Stomach (tissue), 8 donors: ENCODE measurements at regions not wholly inside any gene's neighbourhood (a gene's known extent, or its start where the extent isn't known, plus 50 kb on each side); places are given as distances from the start of the nearest gene placed in this dataset.

Experiments used
- DNase-seq, 2 donors: peaks; one replicate each; pipeline versions ENCODE4 v3.0.0 to v3.0.0-alpha.2; 2013 to 2019
- H3K27ac ChIP-seq, 5 donors: fragments of 200-600 bp in 4 of 5; sonication (generic) in 4 of 5; one replicate each; pipeline ENCODE4 v1.5.1; 2013 to 2019; ENCODE audit warnings: mild to moderate bottlenecking in 1 of 5, moderate library complexity in 1 of 5
- H3K27me3 ChIP-seq, 3 donors: fragments of 200-600 bp; sonication (generic); one replicate each; pipeline ENCODE4 v1.5.1; 2017 to 2019; ENCODE audit warnings: mixed run types in 1 of 3
- H3K36me3 ChIP-seq, 4 donors: fragments of 200-600 bp; sonication (generic); 1 replicate in 3 of 4; 2 replicates in 1 of 4; pipeline ENCODE4 v1.5.1; 2016 to 2019
- H3K4me1 ChIP-seq, 4 donors: fragments of 200-600 bp; sonication (generic); one replicate each; pipeline ENCODE4 v1.5.1; 2016 to 2019
- H3K4me3 ChIP-seq, 4 donors: fragments of 200-600 bp; sonication (generic) in 3 of 4; one replicate each; pipeline ENCODE4 v1.5.1; 2016 to 2019; ENCODE audit warnings: mild to moderate bottlenecking in 1 of 4
- H3K9me3 ChIP-seq, 4 donors: fragments of 200-600 bp; sonication (generic); one replicate each; pipeline ENCODE4 v1.5.1; 2016 to 2019
- EP300 ChIP-seq: sonication (generic); formaldehyde crosslinking; IDR thresholded peaks from one replicate; pipeline ENCODE4 v1.6.1; 2017; ENCODE audit warnings: antibody characterized with exemption
- POLR2A ChIP-seq, 4 donors: fragments of 450-650 bp; IDR thresholded peaks; one replicate each; pipeline ENCODE4 v1.6.1; 2016; ENCODE audit warnings: antibody characterized with exemption in 4 of 4, control low read depth in 2 of 4, mild to moderate bottlenecking in 1 of 4, moderate library complexity in 1 of 4
- POLR2AphosphoS5 ChIP-seq, 3 donors: sonication (generic); formaldehyde crosslinking; IDR thresholded peaks; one replicate each; pipeline ENCODE4 v1.6.1; 2016; ENCODE audit warnings: antibody characterized with exemption in 3 of 3
- WGBS, 5 donors: extraction: QIAGEN DNeasy Blood & Tissue Kit in 3 of 5; methylation state at CpG; one replicate each; pipeline versions ENCODE4 v1.1.5 to v1.1.7; 2013 to 2018; 5-methylcytosine and 5-hydroxymethylcytosine counted together
- intact Hi-C: fragments of 100-400 bp; cut with DNase I; formaldehyde crosslinking; loops from one replicate; pipeline ENCODE4 v1.15.1; 2023; ENCODE audit warnings: low total_unique reads
- TF ChIP-seq, protein P1 (sequence below), 7 experiments: fragments of 450-650 bp in 4 of 7; fragments of 200-600 bp in 3 of 7; sonication (generic) in 3 of 7; IDR thresholded peaks; one replicate each; pipeline ENCODE4 v1.5.1; 2016 to 2019; ENCODE audit warnings: antibody characterized with exemption in 7 of 7, control low read depth in 2 of 7, mild to moderate bottlenecking in 1 of 7
- donor health status: healthy with polysubstance abuse.
- donor health status: Bipolar disorder and iron deficiency.
- donor health status: healthy.

DNA sequence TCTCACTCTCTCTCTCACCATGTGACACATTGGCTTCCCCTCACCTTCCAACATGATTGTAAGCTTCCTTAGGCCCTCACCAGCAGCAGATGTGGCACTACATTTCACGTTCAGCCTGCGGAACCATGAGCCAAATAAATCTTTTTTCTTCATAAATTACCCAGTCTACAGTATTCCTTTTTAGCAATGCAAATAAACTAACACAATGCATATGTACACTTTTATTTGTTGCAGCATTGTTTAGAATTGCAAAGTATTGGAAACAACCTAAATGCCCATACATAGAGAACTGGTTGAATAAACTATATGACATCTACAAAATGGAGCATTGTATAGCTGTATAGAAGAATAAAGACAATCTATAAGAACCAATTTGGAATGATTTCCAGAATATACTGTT is 487.6 kb downstream of the FUT8 start:
- H3K4me3 ChIP-seq = no peak overlapping the region
- intact Hi-C loops = no loop called here
- no peaks in the 10 kb centered on the region for H3K36me3 ChIP-seq
- H3K4me1 ChIP-seq = no peaks in the 10 kb centered on the region
- no peak overlapping the region for H3K27ac ChIP-seq
- H3K9me3 ChIP-seq = peaks cover 0 to 17% (median 8%) of the 10 kb centered on the region in 4 donors
- no peak for DNase-seq
- 68 to 94% (median 94%) methylated on average over 2 of the region's 2 CpGs for WGBS, 5 donors
- TF ChIP-seq POLR2A (IDR thresholded peaks at IDR 0.05) (no peak), EP300 (no peak), POLR2AphosphoS5 (IDR thresholded peaks at IDR 0.05) (no peak)
- TF ChIP-seq, protein P1, sequence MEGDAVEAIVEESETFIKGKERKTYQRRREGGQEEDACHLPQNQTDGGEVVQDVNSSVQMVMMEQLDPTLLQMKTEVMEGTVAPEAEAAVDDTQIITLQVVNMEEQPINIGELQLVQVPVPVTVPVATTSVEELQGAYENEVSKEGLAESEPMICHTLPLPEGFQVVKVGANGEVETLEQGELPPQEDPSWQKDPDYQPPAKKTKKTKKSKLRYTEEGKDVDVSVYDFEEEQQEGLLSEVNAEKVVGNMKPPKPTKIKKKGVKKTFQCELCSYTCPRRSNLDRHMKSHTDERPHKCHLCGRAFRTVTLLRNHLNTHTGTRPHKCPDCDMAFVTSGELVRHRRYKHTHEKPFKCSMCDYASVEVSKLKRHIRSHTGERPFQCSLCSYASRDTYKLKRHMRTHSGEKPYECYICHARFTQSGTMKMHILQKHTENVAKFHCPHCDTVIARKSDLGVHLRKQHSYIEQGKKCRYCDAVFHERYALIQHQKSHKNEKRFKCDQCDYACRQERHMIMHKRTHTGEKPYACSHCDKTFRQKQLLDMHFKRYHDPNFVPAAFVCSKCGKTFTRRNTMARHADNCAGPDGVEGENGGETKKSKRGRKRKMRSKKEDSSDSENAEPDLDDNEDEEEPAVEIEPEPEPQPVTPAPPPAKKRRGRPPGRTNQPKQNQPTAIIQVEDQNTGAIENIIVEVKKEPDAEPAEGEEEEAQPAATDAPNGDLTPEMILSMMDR (IDR thresholded peaks at IDR 0.05) = no peak
- H3K27me3 ChIP-seq = no peaks in the 10 kb centered on the region

DNA sequence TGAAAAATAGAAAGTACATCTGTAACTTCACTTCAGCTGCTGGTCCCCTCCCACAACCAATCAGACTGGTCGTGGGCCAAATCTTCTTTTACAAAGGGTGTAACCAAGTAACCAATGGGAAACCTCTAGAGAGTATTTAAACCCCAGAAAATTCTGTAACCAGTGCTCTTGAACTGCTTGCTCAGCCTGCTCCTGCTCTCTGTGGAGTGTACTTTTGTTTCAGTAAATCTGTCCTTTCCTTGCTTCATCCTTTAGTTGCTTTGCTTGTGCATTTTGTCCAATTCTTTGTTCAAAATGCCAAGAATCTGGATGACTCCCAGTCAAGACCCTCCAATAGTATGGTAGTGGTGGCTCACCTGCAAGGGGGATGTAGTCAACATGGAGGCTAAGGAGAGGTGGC is 489.1 kb downstream of the FUT8 start:
- Histone ChIP-seq H3K9me3 (peaks cover 0 to 17% (median 8%) of the 10 kb centered on the region in 4 donors), H3K36me3 (no peaks in the 10 kb centered on the region), H3K27ac (no peak overlapping the region), H3K27me3 (no peaks in the 10 kb centered on the region), H3K4me3 (no peak overlapping the region), H3K4me1 (no peaks in the 10 kb centered on the region)
- no peak for DNase-seq
- intact Hi-C loops = no loop called here
- WGBS, 5 donors = 23 to 48% (median 40%) methylated on average over 1 of the region's 1 CpG
- TF ChIP-seq POLR2AphosphoS5 (IDR thresholded peaks at IDR 0.05) (no peak), EP300 (no peak), POLR2A (IDR thresholded peaks at IDR 0.05) (no peak)
- TF ChIP-seq, protein P1 (IDR thresholded peaks at IDR 0.05) = no peak

DNA sequence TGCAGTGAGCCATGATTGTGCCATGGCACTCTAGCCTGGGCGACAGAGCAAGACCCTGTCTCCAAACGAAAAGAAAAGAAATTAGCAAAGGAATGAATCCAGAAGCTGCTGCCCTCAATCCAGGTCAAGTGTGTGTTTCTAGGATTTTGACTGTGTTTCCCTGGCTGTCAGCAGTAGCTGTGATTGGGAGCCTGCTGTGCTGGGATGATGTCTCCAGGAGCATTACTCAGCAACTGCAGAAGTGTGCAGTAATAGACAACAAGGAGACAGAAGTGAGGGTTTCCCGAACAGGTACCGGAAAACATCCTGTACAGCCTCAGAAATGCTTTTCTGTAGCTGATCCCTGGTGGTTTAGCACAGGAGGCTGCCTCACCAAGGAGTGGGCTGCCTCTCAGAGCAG is 492.5 kb downstream of the FUT8 start:
- whole genome bisulfite sequencing, 5 donors = 81 to 92% (median 86%) methylated on average over 4 of the region's 4 CpGs
- no peaks in the 10 kb centered on the region for H3K36me3 ChIP-seq
- no peak for DNase-seq
- TF ChIP-seq POLR2A (IDR thresholded peaks at IDR 0.05) = no peak
- no peak for TF ChIP-seq EP300
- no peak for TF ChIP-seq POLR2AphosphoS5 (IDR thresholded peaks at IDR 0.05)
- TF ChIP-seq, protein P1 (IDR thresholded peaks at IDR 0.05) = no peak
- H3K9me3 ChIP-seq = peaks cover 0 to 17% (median 8%) of the 10 kb centered on the region in 4 donors
- no peaks in the 10 kb centered on the region for H3K4me1 ChIP-seq
- H3K4me3 ChIP-seq = no peak overlapping the region
- no peak overlapping the region for H3K27ac ChIP-seq
- intact Hi-C loops = no loop called here
- H3K27me3 ChIP-seq = no peaks in the 10 kb centered on the region

DNA sequence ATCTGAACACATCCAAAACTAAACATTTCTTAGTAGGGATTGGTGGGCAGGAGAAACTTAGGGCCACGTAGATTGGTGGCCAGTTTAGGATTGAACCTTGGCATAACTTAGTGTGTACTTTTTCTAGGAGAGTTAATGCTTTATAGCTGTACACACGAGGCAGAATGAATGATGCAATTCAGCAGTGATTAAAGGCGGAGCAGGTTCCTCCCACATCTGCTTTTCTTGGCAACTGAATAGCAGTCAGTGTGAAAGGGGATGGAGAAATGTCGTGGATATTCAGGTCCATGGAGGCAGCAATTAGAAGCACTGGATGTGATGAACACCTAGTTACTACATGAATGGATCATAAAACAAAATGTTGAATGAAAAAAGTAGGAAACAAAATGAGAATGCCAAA is 493.8 kb downstream of the FUT8 start:
- Histone ChIP-seq H3K36me3 (no peaks in the 10 kb centered on the region), H3K27ac (no peak overlapping the region), H3K4me3 (no peak overlapping the region), H3K9me3 (peaks cover 0 to 8% (median 5%) of the 10 kb centered on the region in 4 donors), H3K27me3 (no peaks in the 10 kb centered on the region), H3K4me1 (no peaks in the 10 kb centered on the region)
- no peak for TF ChIP-seq EP300
- no peak for TF ChIP-seq POLR2AphosphoS5 (IDR thresholded peaks at IDR 0.05)
- no peak for TF ChIP-seq POLR2A (IDR thresholded peaks at IDR 0.05)
- TF ChIP-seq, protein P1 (IDR thresholded peaks at IDR 0.05) = no peak
- intact Hi-C loops = no loop called here
- no peak for DNase-seq
- WGBS, 5 donors = 61 to 73% (median 69%) methylated on average over 4 of the region's 4 CpGs
